Mucosa of descending colon (tissue), 3 donors: ENCODE measurements at regions not wholly inside any gene's neighbourhood (a gene's known extent, or its start where the extent isn't known, plus 50 kb on each side); places are given as distances from the start of the nearest gene placed in this dataset.

ENCODE experiments used
- ATAC-seq: fragments of 200-7000 bp; cut with Tn5 transposase; one replicate; pipeline ENCODE4 v1.9.1; 2020; ENCODE audit warnings: mild to moderate bottlenecking, moderate library complexity
- DNase-seq, 3 donors: peaks; one replicate each; pipeline ENCODE4 v3.0.0-alpha.2; 2020
- H3K36me3 ChIP-seq: fragments of 200-600 bp; one replicate; pipeline ENCODE4 v1.8.0; 2021; ENCODE audit warnings: low read depth, mild to moderate bottlenecking
- H3K4me1 ChIP-seq: fragments of 200-600 bp; one replicate; pipeline ENCODE4 v1.8.0; 2021; ENCODE audit warnings: low read depth, mild to moderate bottlenecking
- H3K4me3 ChIP-seq: fragments of 200-600 bp; one replicate; pipeline ENCODE4 v1.8.0; 2021; ENCODE audit warnings: mild to moderate bottlenecking
- H3K9me3 ChIP-seq: fragments of 200-600 bp; one replicate; pipeline ENCODE4 v1.8.0; 2021; ENCODE audit warnings: mild to moderate bottlenecking
- intact Hi-C, 2 donors: fragments of 100-400 bp; cut with DNase I in 1 of 2; cut with micrococcal nuclease in 1 of 2; formaldehyde crosslinking; loops; one replicate each; pipeline versions ENCODE4 v1.11.0 to v1.11.1; 2022; cut with DNase I, micrococcal nuclease
- TF ChIP-seq, protein P1 (sequence below): fragments of 200-600 bp; IDR thresholded peaks from one replicate; pipeline ENCODE4 v1.8.0; 2022; ENCODE audit warnings: antibody characterized with exemption, mild to moderate bottlenecking
- donor health status: DM: no; HTN: no; CAD: no; lungs with moderate emphysema.
- donor health status: DM: no; HTN: no; CAD: no.
- donor health status: DM: no; HTN: yes; CAD: no.

GRCh38 chr2:16589465-16589864, 76.2 kb downstream of the CYRIA start:
- Histone ChIP-seq H3K36me3 (no peaks in the 10 kb centered on the region), H3K4me1 (no peaks in the 10 kb centered on the region), H3K9me3 (no peaks in the 10 kb centered on the region), H3K4me3 (no peak overlapping the region)
- no peak for DNase-seq
- intact Hi-C loops = no loop called here
- TF ChIP-seq, protein P1, sequence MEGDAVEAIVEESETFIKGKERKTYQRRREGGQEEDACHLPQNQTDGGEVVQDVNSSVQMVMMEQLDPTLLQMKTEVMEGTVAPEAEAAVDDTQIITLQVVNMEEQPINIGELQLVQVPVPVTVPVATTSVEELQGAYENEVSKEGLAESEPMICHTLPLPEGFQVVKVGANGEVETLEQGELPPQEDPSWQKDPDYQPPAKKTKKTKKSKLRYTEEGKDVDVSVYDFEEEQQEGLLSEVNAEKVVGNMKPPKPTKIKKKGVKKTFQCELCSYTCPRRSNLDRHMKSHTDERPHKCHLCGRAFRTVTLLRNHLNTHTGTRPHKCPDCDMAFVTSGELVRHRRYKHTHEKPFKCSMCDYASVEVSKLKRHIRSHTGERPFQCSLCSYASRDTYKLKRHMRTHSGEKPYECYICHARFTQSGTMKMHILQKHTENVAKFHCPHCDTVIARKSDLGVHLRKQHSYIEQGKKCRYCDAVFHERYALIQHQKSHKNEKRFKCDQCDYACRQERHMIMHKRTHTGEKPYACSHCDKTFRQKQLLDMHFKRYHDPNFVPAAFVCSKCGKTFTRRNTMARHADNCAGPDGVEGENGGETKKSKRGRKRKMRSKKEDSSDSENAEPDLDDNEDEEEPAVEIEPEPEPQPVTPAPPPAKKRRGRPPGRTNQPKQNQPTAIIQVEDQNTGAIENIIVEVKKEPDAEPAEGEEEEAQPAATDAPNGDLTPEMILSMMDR = no peak
- no peak for ATAC-seq

- ATAC-seq = no peak
- Histone ChIP-seq H3K4me3 (no peak overlapping the region), H3K36me3 (no peaks in the 10 kb centered on the region), H3K4me1 (no peaks in the 10 kb centered on the region), H3K9me3 (no peaks in the 10 kb centered on the region)
- no peak for DNase-seq
- intact Hi-C loops = no loop called here
- TF ChIP-seq, protein P1 = no peak
Observed at GRCh38 chr2:16588565-16588964, 77.1 kb downstream of the CYRIA start.

DNA sequence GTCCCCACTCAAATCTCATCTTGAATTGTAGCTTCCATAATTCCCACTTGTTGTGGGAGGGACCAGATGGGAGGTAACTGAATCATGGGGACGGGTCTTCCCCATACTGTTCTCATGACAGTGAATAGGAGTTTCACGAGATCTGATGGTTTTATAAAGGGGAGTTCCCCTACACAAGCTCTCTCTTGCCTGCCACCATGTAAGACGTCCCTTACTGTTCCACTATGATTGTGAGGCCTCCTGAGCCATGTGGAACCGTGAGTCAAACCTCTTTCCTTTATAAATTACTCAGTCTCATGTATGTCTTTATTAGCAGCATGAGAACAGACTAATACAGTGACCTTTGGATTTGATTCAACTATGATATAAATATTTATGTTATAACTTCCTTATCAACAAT, 78.0 kb downstream of the CYRIA start:
- TF ChIP-seq, protein P1 = no peak
- Histone ChIP-seq H3K4me3 (no peak overlapping the region), H3K4me1 (no peaks in the 10 kb centered on the region), H3K36me3 (no peaks in the 10 kb centered on the region), H3K9me3 (no peaks in the 10 kb centered on the region)
- ATAC-seq (no peak), DNase-seq (no peak)
- intact Hi-C loops = no loop called here

- intact Hi-C loops = no loop called here
- no peaks in the 10 kb centered on the region for H3K4me1 ChIP-seq
- ATAC-seq = no peak
- no peak for DNase-seq
- H3K9me3 ChIP-seq = no peaks in the 10 kb centered on the region
- no peaks in the 10 kb centered on the region for H3K36me3 ChIP-seq
- TF ChIP-seq, protein P1 = no peak
- H3K4me3 ChIP-seq = no peak overlapping the region
Observed at GRCh38 chr2:16584824-16585540, 80.7 kb downstream of the CYRIA start.

DNA sequence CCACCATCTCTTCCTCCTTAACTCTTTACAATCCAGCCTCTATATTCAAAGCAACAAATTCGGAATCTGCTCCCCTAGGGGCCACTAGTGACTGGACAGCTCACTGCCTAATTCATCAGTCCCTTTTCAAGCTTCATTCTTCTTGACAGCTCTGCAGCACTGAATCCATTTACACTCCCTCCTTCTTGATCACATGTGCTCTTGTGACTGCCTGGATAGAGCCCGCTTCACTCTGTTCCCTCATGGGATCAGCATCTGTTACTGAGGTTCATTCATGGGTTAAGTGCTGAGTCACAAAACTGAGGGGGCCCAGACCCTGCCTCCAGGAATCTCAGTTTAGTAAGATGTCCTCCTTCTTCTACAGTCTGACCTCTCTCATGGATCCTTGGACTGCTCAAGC, 81.5 kb downstream of the CYRIA start:
- Histone ChIP-seq H3K4me3 (no peak overlapping the region), H3K36me3 (no peaks in the 10 kb centered on the region), H3K9me3 (no peaks in the 10 kb centered on the region), H3K4me1 (no peaks in the 10 kb centered on the region)
- TF ChIP-seq, protein P1 = no peak
- ATAC-seq (no peak), DNase-seq (no peak)
- intact Hi-C loops = no loop called here

DNA sequence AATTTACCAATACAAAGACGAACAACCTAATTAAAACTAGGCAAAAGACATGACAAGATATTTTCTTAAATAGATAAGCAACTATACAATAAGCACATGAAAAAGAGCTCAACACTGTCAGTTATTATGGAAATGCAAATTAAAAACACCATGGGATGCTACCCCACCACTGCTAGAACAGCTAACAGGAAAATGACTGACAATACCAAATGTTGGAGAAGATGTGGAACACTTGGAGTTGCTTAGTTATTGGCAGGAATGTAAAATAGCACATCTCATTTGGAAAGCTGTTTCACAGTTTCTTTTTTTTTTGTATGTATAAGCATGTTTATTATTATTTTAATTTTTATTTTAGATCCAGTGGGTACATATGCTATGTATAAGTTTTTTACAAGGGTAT, 84.4 kb downstream of the CYRIA start:
- Histone ChIP-seq H3K4me3 (no peak overlapping the region), H3K36me3 (no peaks in the 10 kb centered on the region), H3K4me1 (no peaks in the 10 kb centered on the region), H3K9me3 (no peaks in the 10 kb centered on the region)
- ATAC-seq = no peak
- DNase-seq = no peak
- intact Hi-C loops = no loop called here
- TF ChIP-seq, protein P1 = no peak
